Retinal pigment epithelial cell (primary cell): ENCODE measurements at regions not wholly inside any gene's neighbourhood (a gene's known extent, or its start where the extent isn't known, plus 50 kb on each side); places are given as distances from the start of the nearest gene placed in this dataset.

ENCODE experiments used
- DNase-seq: peaks from one replicate; pipeline ENCODE4 v3.0.0-alpha.2; 2010; ENCODE audit warnings: low read depth
- H3K4me3 ChIP-seq: 2 replicates; pipeline ENCODE4 v1.5.1; 2011; ENCODE audit warnings: mild to moderate bottlenecking, low read length, control low read depth, moderate library complexity
- CTCF ChIP-seq: conservative IDR thresholded peaks from 2 replicates; pipeline ENCODE4 v1.5.1; 2011; ENCODE audit warnings: low read depth, low read length, control low read depth, inconsistent platforms

- TF ChIP-seq CTCF: no peak
- H3K4me3 ChIP-seq: no peak overlapping the region
These were observed 229.8 kb downstream of the SNRPN start for GRCh38 chr15:25184356-25185155.

GRCh38 chr15:25185156-25185710 is 230.4 kb downstream of the SNRPN start:
- TF ChIP-seq CTCF: no peak
- H3K4me3 ChIP-seq: no peak overlapping the region
- no peak for DNase-seq

More at GRCh38 chr15:25184356-25185155, 229.8 kb downstream of the SNRPN start:
- DNase-seq: no peak

GRCh38 chr15:25185791-25186190 is 231.0 kb downstream of the SNRPN start:
- DNase-seq: no peak
- TF ChIP-seq CTCF: no peak
- no peak overlapping the region for H3K4me3 ChIP-seq

- TF ChIP-seq CTCF: no peak
- DNase-seq: no peak
- H3K4me3 ChIP-seq: no peak overlapping the region
These were observed 231.6 kb downstream of the SNRPN start for GRCh38 chr15:25186411-25186810.

- H3K4me3 ChIP-seq: no peak overlapping the region
- DNase-seq: no peak
- TF ChIP-seq CTCF: no peak
These were observed 232.3 kb downstream of the SNRPN start for GRCh38 chr15:25186906-25187645.

GRCh38 chr15:25188051-25188450 is 233.3 kb downstream of the SNRPN start:
- TF ChIP-seq CTCF: no peak
- H3K4me3 ChIP-seq: no peak overlapping the region
- DNase-seq: no peak
